SK-N-SH (cell line): ENCODE measurements at regions not wholly inside any gene's neighbourhood (a gene's known extent, or its start where the extent isn't known, plus 50 kb on each side); places are given as distances from the start of the nearest gene placed in this dataset.

ENCODE experiments used
- CTCF ChIA-PET: fragments of 300-600, 350-600 bp; formaldehyde crosslinking; extraction: SDS; loops from one replicate; lab custom pipeline; 2021; lab: Yijun Ruan, JAX
- POLR2A ChIA-PET: fragments of 350-600 bp; sonication (Branson Sonifier 250); formaldehyde crosslinking; extraction: SDS; loops from one replicate; lab custom pipeline; 2020; ENCODE audit warnings: antibody characterized with exemption, inconsistent platforms; lab: Yijun Ruan, JAX
- DNase-seq: peaks from one replicate; pipeline ENCODE4 v3.0.0; 2012
- H2AFZ ChIP-seq: fragments of 200-600 bp; sonication (generic); 2 replicates; pipeline ENCODE4 v1.8.1; 2016; ENCODE audit warnings: antibody characterized with exemption, mild to moderate bottlenecking, low read depth
- H3F3A ChIP-seq: fragments of 200-600 bp; sonication (generic); replicated peaks from 2 replicates; pipeline ENCODE3; 2016; ENCODE audit warnings: antibody characterized with exemption, mild to moderate bottlenecking; ENCODE audit not compliant: insufficient read depth
- H3K27ac ChIP-seq, 2 experiments: fragments of 200-500 bp in 1 of 2; fragments of 200-600 bp in 1 of 2; sonication (Bioruptor generic) in 1 of 2; sonication (generic), shearing (Covaris generic) in 1 of 2; 2 replicates each; pipeline versions ENCODE4 v1.5.1 to v1.6.1; 2014 to 2016; ENCODE audit warnings: low read depth in 2 of 2, inconsistent platforms in 1 of 2, low read length in 1 of 2, mild to moderate bottlenecking in 1 of 2, mixed read lengths in 1 of 2
- H3K27me3 ChIP-seq: fragments of 200-600 bp; sonication (generic), shearing (Covaris generic); 2 replicates; pipeline ENCODE4 v1.6.1; 2016; ENCODE audit warnings: mixed run types; ENCODE audit not compliant: insufficient read depth
- H3K36me3 ChIP-seq, 2 experiments: fragments of 200-500 bp in 1 of 2; fragments of 200-600 bp in 1 of 2; sonication (Bioruptor generic) in 1 of 2; sonication (generic) in 1 of 2; replicated peaks in 1 of 2; 2 replicates each; pipeline versions ENCODE3 to v1.5.1; 2014 to 2016; ENCODE audit warnings: low read length in 1 of 2, mild to moderate bottlenecking in 1 of 2; ENCODE audit not compliant: insufficient read depth in 2 of 2, control insufficient read depth in 1 of 2
- H3K4me1 ChIP-seq, 2 experiments: fragments of 200-500 bp in 1 of 2; fragments of 200-600 bp in 1 of 2; sonication (Bioruptor generic) in 1 of 2; sonication (generic), shearing (Covaris generic) in 1 of 2; 2 replicates each; pipeline versions ENCODE4 v1.5.1 to v1.6.1; 2014 to 2016; ENCODE audit warnings: low read depth in 1 of 2, low read length in 1 of 2, mixed run types in 1 of 2; ENCODE audit not compliant: insufficient read depth in 2 of 2, control insufficient read depth in 1 of 2
- H3K4me2 ChIP-seq: fragments of 200-600 bp; sonication (generic), shearing (Covaris generic); 2 replicates; pipeline ENCODE4 v1.6.1; 2017; ENCODE audit warnings: mixed run types
- H3K4me3 ChIP-seq, 2 experiments: fragments of 200-500 bp in 1 of 2; fragments of 200-600 bp in 1 of 2; sonication (Bioruptor generic) in 1 of 2; sonication (generic), shearing (Covaris generic) in 1 of 2; 2 replicates each; pipeline versions ENCODE4 v1.5.1 to v1.8.1; 2014 to 2016; ENCODE audit warnings: low read depth in 2 of 2, inconsistent platforms in 1 of 2, low read length in 1 of 2, mild to moderate bottlenecking in 1 of 2, mixed read lengths in 1 of 2, moderate library complexity in 1 of 2
- H3K79me2 ChIP-seq: fragments of 200-600 bp; sonication (generic); 2 replicates; pipeline ENCODE4 v1.8.1; 2017; ENCODE audit warnings: mild to moderate bottlenecking; ENCODE audit not compliant: insufficient read depth
- H3K9ac ChIP-seq: fragments of 200-600 bp; sonication (generic); 2 replicates; pipeline ENCODE4 v1.6.1; 2017; ENCODE audit warnings: mixed run types
- H3K9me2 ChIP-seq: fragments of 200-600 bp; sonication (generic); 2 replicates; pipeline ENCODE4 v1.6.1; 2017; ENCODE audit warnings: mixed run types
- H3K9me3 ChIP-seq: fragments of 200-600 bp; sonication (generic); 2 replicates; pipeline ENCODE4 v1.6.1; 2017; ENCODE audit warnings: mixed run types, mild to moderate bottlenecking, moderate library complexity
- H4K20me1 ChIP-seq: fragments of 200-600 bp; sonication (generic); 2 replicates; pipeline ENCODE4 v1.6.1; 2017; ENCODE audit warnings: mild to moderate bottlenecking, mixed run types; ENCODE audit not compliant: insufficient read depth
- CHD2 ChIP-seq: fragments of 150-350 bp; IDR thresholded peaks from 2 replicates; pipeline ENCODE4 v1.6.1; 2018; ENCODE audit warnings: low read length; ENCODE audit not compliant: partially characterized antibody
- ELF1 ChIP-seq: IDR thresholded peaks from 2 replicates; pipeline ENCODE4 v1.4.0; 2012
- EZH2phosphoT487 ChIP-seq: fragments of 200-600 bp; sonication (generic); IDR thresholded peaks from 2 replicates; pipeline ENCODE4 v1.6.1; 2017; ENCODE audit warnings: low read depth, mixed run types, mild to moderate bottlenecking, antibody characterized with exemption, moderate library complexity, borderline replicate concordance
- FOXJ3 ChIP-seq: sonication (generic); formaldehyde crosslinking; IDR thresholded peaks from 2 replicates; pipeline ENCODE4 v1.5.1; 2020; ENCODE audit warnings: mild to moderate bottlenecking, missing genetic modification reagents
- FOXM1 ChIP-seq: IDR thresholded peaks from 2 replicates; pipeline ENCODE4 v1.4.0; 2012; ENCODE audit warnings: low read depth, mild to moderate bottlenecking
- MEF2A ChIP-seq: IDR thresholded peaks from 2 replicates; pipeline ENCODE4 v1.4.0; 2012; ENCODE audit warnings: low read depth, borderline replicate concordance
- MXI1 ChIP-seq: IDR thresholded peaks from 2 replicates; pipeline ENCODE4 v1.6.1; 2012; ENCODE audit warnings: mild to moderate bottlenecking, low read depth, low read length, improper control_type of control experiment
- NFIC ChIP-seq: IDR thresholded peaks from 2 replicates; pipeline ENCODE4 v1.4.0; 2012; ENCODE audit warnings: borderline replicate concordance
- RAD21 ChIP-seq: IDR thresholded peaks from 2 replicates; pipeline ENCODE4 v1.6.1; 2012; ENCODE audit warnings: mild to moderate bottlenecking, low read length
- RCOR1 ChIP-seq: fragments of 150-350 bp; IDR thresholded peaks from 2 replicates; pipeline ENCODE4 v1.6.1; 2017; ENCODE audit warnings: antibody characterized with exemption, low read length
- REST ChIP-seq: IDR thresholded peaks from 2 replicates; pipeline ENCODE4 v1.6.1; 2012; ENCODE audit warnings: mild to moderate bottlenecking, low read depth, low read length, moderate library complexity
- SIN3A ChIP-seq: IDR thresholded peaks from 2 replicates; pipeline ENCODE4 v1.6.1; 2012; ENCODE audit warnings: low read depth, mild to moderate bottlenecking, low read length, moderate library complexity, borderline replicate concordance
- TAF1 ChIP-seq: IDR thresholded peaks from 2 replicates; pipeline ENCODE4 v1.6.1; 2012; ENCODE audit warnings: low read depth, mild to moderate bottlenecking, low read length, moderate library complexity, borderline replicate concordance
- USF2 ChIP-seq: fragments of 150-350 bp; IDR thresholded peaks from 2 replicates; pipeline ENCODE4 v1.6.1; 2017; ENCODE audit warnings: antibody characterized with exemption, low read length, low read depth, borderline replicate concordance
- YY1 ChIP-seq: IDR thresholded peaks from 2 replicates; pipeline ENCODE4 v1.4.0; 2012; ENCODE audit warnings: low read depth, mild to moderate bottlenecking
- WGBS: methylation state at CpG from one replicate; pipeline ENCODE4 v1.1.6; 2017; ENCODE audit warnings: low lambda C conversion rate; 5-methylcytosine and 5-hydroxymethylcytosine counted together
- TF ChIP-seq, protein P1 (sequence below): fragments of 200-600 bp; sonication (generic); IDR thresholded peaks from 2 replicates; pipeline ENCODE4 v1.6.1; 2017; ENCODE audit warnings: antibody characterized with exemption, mild to moderate bottlenecking, moderate library complexity
- TF ChIP-seq, protein P2 (sequence below): IDR thresholded peaks from 2 replicates; pipeline ENCODE4 v1.4.0; 2012; ENCODE audit warnings: low read depth, borderline replicate concordance

GRCh38 chr16:63787014-63787413 lies 1334.8 kb downstream of the CDH11 start (continued):
- TF ChIP-seq USF2 (no peak), FOXJ3 (no peak), CHD2 (no peak), TAF1 (no peak), EZH2phosphoT487 (no peak), FOXM1 (no peak)
- TF ChIP-seq, protein P1, sequence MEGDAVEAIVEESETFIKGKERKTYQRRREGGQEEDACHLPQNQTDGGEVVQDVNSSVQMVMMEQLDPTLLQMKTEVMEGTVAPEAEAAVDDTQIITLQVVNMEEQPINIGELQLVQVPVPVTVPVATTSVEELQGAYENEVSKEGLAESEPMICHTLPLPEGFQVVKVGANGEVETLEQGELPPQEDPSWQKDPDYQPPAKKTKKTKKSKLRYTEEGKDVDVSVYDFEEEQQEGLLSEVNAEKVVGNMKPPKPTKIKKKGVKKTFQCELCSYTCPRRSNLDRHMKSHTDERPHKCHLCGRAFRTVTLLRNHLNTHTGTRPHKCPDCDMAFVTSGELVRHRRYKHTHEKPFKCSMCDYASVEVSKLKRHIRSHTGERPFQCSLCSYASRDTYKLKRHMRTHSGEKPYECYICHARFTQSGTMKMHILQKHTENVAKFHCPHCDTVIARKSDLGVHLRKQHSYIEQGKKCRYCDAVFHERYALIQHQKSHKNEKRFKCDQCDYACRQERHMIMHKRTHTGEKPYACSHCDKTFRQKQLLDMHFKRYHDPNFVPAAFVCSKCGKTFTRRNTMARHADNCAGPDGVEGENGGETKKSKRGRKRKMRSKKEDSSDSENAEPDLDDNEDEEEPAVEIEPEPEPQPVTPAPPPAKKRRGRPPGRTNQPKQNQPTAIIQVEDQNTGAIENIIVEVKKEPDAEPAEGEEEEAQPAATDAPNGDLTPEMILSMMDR = no peak

GRCh38 chr16:63785170-63785569 lies 1336.7 kb downstream of the CDH11 start:
- TF ChIP-seq YY1 = no peak
- TF ChIP-seq NFIC = no peak
- no peak for TF ChIP-seq MXI1
- TF ChIP-seq TAF1 = no peak
- TF ChIP-seq SIN3A = no peak
- TF ChIP-seq, protein P1 = no peak
- TF ChIP-seq ELF1 = no peak
- TF ChIP-seq, protein P2, sequence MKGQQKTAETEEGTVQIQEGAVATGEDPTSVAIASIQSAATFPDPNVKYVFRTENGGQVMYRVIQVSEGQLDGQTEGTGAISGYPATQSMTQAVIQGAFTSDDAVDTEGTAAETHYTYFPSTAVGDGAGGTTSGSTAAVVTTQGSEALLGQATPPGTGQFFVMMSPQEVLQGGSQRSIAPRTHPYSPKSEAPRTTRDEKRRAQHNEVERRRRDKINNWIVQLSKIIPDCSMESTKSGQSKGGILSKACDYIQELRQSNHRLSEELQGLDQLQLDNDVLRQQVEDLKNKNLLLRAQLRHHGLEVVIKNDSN = no peak
- no peak for TF ChIP-seq MEF2A
- TF ChIP-seq REST = no peak
- no peak for TF ChIP-seq USF2
- TF ChIP-seq RCOR1 = no peak
- no peak for TF ChIP-seq RAD21
- TF ChIP-seq FOXJ3 = no peak
- TF ChIP-seq EZH2phosphoT487 = no peak
- TF ChIP-seq, all 33 proteins: peak for 0
- no peaks in the 10 kb centered on the region for H4K20me1 ChIP-seq
- WGBS = 33% methylated on average over 2 of the region's 2 CpGs
- no peaks in the 10 kb centered on the region for H3K4me1 ChIP-seq
- H2AFZ ChIP-seq = no peak overlapping the region
- H3K9ac ChIP-seq = no peak overlapping the region
- no peak overlapping the region for H3K4me2 ChIP-seq
- ChIA-PET CTCF (no interaction called here), POLR2A (no interaction called here)
- no peak overlapping the region for H3K4me3 ChIP-seq
- H3K79me2 ChIP-seq = no peaks in the 10 kb centered on the region
- no peak for DNase-seq
- no peaks in the 10 kb centered on the region for H3K36me3 ChIP-seq
- peaks cover 14% of the 10 kb centered on the region for H3K9me3 ChIP-seq
- H3K9me2 ChIP-seq = no peaks in the 10 kb centered on the region
- no peaks in the 10 kb centered on the region for H3F3A ChIP-seq
- H3K27me3 ChIP-seq = no peaks in the 10 kb centered on the region
- no peak overlapping the region for H3K27ac ChIP-seq
